Stimulated activated CD8-positive, alpha-beta memory T cell treated with anti-CD3 and anti-CD28 coated beads, Interleukin-15, amount 100 ng/mL, for 48 hours (primary cell): ENCODE measurements at regions not wholly inside any gene's neighbourhood (a gene's known extent, or its start where the extent isn't known, plus 50 kb on each side); places are given as distances from the start of the nearest gene placed in this dataset.

Experiments
- DNase-seq, 2 donors: peaks; one replicate each; pipeline ENCODE4 v3.0.0-alpha.2; 2020; ENCODE audit warnings: low read depth in 2 of 2

GRCh38 chr2:211237586-211238275, 681.3 kb downstream of the CPS1 start:
- DNase-seq: no peak

GRCh38 chr2:211241891-211242290, 685.5 kb downstream of the CPS1 start:
- no peak for DNase-seq

- no peak for DNase-seq
These were observed 691.4 kb downstream of the CPS1 start for GRCh38 chr2:211247751-211248150.

- no peak for DNase-seq
These were observed 692.4 kb downstream of the CPS1 start for GRCh38 chr2:211248841-211249240.

GRCh38 chr2:211251016-211251415, 694.6 kb downstream of the CPS1 start:
- DNase-seq: no peak

GRCh38 chr2:211258646-211259335, 702.4 kb downstream of the CPS1 start:
- DNase-seq: no peak

GRCh38 chr2:211259831-211260476, 703.6 kb downstream of the CPS1 start:
- DNase-seq: no peak

GRCh38 chr2:211270257-211270656, 713.9 kb downstream of the CPS1 start:
- no peak for DNase-seq

- DNase-seq: no peak
These were observed 725.2 kb downstream of the CPS1 start for GRCh38 chr2:211281430-211282073.

- no peak for DNase-seq
These were observed 746.3 kb downstream of the CPS1 start for GRCh38 chr2:211302676-211303075.

- DNase-seq: no peak
These were observed 750.5 kb downstream of the CPS1 start for GRCh38 chr2:211306929-211307328.
